HG02885 (cell line): ENCODE measurements at regions not wholly inside any gene's neighbourhood (a gene's known extent, or its start where the extent isn't known, plus 50 kb on each side); places are given as distances from the start of the nearest gene placed in this dataset.
A peak's percentile ranks its signal among the peaks of the same experiment; 100 is the strongest.
"Not testable (repeated sequence)": the region's sequence is repeated elsewhere in the genome, so short reads cannot be mapped to it uniquely, and the experiment has no call there.

Experiments
- ATAC-seq: cut with Tn5 transposase; IDR thresholded peaks from one replicate; pipeline ENCODE4 v1.9.1; 2021; ENCODE audit warnings: mild to moderate bottlenecking; ENCODE audit not compliant: unreplicated experiment, poor library complexity

DNA sequence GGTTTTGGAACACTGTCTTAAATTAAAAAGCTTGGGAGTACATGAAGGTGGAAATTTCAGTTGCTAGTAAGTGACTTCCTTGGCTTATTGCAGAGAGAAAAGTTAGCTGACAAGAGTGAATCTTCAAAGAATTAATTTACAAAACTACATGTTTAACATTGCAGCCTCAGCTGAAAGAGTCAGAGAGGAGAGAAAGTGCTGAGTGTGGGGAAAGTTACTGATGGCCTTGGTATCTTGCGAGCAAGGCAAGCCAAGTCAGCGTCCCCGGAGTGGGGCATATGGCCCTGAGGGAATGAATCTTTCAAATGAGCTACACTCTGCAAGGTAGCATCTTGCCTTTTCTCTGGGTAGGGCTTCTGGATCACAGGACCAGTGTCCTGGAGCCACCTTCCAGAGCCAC is 131.3 kb downstream of the LPIN1 start:
- no peak for ATAC-seq

DNA sequence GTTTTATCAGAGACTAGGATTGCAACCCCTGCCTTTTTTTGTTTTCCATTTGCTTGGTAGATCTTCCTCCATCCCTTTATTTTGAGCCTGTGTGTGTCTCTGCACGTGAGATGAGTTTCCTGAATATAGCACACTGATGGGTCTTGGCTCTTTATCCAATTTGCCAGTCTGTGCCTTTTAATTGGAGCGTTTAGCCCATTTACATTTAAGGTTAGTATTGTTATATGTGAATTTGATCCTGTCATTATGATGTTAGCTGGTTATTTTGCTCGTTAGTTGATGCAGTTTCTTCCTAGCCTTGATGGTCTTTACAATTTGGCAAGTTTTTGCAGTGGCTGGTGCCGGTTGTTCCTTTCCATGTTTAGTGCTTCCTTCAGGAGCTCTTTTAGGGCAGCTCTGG is 138.8 kb downstream of the LPIN1 start:
- ATAC-seq: not testable (repeated sequence)

DNA sequence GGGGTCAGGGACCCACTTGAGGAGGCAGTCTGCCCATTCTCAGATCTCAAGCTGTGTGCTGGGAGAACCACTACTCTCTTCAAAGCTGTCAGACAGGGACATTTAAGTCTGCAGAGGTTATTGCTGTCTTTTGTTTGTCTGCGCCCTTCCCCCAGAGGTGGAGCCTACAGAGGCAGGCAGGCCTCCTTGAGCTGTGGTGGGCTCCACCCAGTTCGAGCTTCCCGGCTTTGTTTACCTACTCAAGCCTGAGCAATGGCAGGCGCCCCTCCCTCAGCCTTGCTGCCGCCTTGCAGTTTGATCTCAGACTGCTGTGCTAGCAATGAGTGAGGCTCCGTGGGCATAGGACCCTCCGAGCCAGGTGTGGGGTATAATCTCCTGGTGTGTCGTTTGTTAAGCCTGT is 140.5 kb downstream of the LPIN1 start:
- not testable (repeated sequence) for ATAC-seq

DNA sequence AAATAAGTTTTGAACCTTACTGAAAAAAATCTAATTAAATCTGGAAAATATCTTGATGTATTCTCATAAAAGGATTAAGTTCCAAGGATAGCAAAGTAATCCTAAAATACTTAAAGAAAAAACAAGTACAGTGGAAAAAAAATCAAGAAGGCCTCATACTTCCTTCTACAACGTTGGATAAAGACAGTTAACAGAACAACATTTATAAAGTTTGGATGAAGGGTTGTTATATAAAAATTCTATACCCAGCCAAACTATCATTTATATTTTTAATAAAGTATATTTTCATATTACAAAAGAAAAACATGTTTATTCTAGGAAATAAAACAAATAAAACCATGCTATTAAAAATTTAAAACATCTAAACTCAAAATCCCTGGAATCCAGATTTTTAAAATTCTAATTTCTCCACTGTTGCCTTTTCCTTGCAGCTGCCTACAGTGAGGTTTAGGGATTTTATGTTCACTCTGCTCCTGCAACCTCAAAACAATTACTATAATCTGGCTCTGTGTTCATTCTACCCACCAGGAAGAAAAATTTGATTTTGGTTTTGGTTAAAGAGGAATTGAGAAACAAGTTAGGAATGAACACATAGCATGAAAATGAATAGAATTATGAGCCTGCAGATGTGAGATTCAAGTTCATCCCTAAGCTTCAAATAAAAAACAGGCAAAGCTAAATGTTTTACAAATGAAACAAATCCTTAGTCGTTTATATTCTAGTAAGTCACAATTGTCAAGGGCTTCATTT is 142.8 kb downstream of the LPIN1 start:
- no peak for ATAC-seq

DNA sequence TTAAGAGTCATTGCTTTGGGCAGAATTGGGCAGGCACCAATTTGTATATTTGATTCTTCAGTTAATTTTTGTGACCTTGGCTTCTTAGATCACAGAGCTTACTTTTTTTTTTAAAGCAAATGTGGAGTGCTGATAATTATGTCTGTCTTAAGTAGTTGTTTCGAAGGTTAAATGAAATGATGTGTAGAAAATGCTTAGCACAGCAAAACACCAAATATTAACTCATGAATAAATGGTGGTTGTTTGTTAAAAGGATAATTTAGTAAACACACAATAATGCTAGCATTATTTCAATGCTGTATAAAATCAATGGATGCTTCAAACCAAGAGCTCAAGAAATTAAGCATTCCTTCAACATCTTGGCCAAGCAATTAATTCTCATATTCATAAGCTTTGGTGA is 143.4 kb downstream of the LPIN1 start:
- no peak for ATAC-seq

DNA sequence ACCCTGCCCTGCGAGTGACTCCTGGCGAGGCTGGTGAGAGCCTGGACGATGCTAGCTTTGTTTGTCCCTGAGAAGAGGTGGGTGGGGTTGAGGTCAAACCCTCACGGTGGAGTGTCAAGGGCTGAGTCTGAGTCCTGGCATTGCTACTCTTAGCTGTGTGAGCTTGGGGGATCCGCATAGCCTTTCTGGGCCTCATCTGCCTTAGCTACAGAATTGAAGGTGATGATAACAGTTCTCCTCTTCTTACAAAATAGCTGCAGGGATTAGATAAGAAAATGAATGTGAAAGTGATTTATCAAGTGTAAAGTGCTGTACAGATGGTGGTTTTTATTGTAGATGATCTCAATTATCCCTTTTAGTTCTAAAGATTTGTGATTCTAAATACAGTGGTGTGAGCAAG is 144.6 kb downstream of the LPIN1 start:
- ATAC-seq: no peak

DNA sequence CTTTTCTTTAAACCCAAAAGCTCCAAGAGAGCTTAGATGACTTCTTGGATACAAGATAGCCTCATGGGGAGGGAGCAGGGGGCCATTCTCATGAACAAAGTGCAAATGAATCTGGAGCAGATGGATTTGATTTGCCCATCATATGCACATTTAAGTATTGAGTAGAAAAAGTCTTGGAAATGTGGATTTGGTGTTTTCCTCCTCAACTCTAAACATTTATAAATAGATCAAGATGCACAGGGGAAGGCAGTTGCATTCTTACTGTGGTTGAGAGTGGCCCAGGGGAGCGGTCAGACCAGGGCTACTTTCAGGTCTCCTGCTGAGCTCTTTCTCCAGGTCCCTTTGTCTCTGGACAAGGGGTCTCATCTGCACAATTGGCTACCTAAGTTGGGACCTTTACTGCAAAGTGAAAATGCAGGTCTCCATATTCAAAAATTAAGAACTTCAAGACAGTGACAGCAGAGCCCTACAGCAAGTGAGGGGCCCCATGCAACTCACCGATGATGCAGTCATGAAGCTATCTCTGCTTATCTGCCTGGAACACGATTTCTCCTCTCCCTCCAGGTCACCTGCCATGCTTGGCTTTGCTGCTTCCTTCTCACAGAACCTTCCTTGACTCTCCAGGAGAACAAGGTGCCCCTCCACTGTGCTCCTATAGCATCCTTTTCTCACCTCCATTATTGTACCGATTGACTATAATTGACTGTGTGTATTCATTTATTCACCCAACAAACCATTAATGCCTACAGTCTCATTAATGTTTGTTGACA is 145.4 kb downstream of the LPIN1 start:
- ATAC-seq: no peak

DNA sequence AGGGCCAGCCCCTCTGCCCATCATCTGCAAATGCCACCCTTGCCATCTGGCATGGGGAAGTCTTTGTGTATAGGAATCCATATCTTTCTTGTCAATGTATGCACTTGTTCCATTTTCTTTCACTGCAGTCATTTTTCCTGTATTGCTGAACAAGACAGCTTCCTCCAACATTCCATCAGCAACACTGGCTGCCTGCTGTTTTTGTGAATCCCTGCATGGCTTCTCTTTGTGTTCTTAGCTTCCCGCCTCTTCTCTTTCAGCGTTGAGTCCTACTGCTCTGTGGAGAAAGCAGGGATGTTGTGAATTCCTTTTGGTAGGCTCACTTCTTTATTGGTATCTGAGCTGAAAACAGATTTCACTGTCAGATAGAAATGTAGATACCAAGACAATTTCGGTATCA is 150.0 kb downstream of the LPIN1 start:
- no peak for ATAC-seq

DNA sequence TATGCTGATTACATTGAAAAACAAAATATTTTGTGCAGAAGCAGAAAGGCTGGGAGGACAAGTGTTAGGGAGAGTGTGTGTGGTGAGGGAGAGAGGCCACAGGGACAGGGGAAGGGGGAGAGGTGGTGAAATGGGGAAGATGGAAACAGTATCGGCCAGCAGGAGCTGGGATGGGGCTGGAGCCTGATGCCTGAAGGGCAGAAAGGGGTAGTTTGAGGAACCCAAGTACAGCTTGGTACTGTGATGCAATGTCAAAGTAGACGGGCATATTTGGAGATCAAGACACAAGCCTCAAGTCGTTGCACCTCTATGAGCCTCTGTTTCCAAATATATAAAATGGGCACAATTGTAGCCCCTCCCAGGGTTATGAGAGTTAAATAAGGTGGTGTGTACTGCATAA is 152.1 kb downstream of the LPIN1 start:
- no peak for ATAC-seq

DNA sequence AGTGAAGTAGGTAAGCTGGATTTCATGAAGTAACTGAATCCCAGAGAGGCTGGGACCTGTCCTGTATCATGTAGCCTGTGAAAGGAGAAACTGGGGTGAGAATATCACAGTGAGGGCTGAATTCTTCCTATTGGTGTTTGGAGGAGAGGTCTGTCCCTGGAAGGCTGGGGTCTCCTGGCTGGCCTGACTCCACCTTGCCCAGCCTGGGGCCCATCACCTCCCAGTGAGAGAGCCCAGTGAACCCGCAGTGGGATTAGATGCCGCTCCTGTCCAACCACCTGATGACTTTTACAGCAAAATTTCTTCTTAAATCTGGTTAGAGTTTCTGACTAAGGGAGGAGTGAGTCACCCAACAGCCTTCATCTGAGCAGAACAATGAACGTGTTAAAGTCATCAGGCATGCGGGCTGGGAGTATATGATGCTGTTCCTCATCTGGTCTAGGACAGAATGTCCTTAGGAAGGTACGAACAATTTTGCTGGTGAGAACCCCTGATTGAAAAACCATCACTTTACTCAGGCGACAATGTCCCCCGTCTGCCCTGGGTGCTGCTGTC is 152.9 kb downstream of the LPIN1 start:
- ATAC-seq: no peak

DNA sequence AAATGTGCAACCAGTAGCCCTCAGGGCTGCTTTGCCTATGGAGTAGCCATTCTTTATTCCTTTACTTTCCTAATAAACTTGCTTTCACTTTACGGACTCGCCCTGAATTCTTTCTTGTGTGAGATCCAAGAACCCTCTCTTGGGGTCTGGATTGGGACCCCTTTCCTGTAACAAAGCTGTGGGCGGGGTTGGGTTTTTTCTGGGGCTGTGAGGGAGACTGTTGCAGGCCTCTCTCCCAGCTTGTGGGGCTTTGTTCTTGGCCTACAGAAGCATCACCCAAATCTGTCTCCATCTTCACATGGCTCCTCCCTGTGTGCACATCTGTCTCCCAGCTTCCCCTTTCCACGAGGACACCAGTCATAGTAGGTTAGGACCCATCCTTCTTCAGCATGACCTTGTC is 154.5 kb downstream of the LPIN1 start:
- not testable (repeated sequence) for ATAC-seq

DNA sequence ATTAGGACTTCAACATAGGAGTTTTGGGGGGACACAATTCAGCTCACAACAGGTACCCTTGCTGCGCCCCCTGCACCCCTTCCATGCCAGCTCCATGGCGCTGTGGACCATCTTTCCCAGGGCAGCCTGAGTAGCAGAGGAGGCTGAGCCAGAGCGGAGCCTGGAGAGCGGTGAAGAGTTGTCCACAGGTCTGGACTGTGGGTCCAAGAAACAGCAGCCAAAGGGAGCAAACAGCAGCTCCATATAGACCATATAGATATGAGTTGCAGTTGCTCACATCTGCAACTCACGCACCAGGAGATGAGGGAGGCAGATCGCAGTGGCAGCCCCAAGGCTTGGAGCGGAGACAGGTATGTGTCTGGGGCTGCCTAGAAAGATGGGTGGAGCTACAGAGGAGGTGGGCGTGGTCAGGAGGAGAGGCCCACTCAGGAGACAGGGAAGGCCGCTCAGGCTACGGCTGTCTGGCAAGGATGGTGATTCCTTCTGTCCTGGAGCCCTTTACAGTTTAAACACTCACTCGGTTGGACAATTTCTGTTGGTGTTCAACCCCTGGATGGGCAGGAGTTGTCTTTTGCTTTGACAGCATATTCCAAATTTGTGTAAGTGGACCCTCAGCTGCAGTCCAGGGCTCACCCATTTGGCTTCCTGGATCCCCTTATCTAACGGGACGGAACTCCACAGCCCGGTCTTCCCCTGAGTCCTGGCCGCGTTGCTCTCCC is 155.1 kb downstream of the LPIN1 start:
- ATAC-seq: no peak

DNA sequence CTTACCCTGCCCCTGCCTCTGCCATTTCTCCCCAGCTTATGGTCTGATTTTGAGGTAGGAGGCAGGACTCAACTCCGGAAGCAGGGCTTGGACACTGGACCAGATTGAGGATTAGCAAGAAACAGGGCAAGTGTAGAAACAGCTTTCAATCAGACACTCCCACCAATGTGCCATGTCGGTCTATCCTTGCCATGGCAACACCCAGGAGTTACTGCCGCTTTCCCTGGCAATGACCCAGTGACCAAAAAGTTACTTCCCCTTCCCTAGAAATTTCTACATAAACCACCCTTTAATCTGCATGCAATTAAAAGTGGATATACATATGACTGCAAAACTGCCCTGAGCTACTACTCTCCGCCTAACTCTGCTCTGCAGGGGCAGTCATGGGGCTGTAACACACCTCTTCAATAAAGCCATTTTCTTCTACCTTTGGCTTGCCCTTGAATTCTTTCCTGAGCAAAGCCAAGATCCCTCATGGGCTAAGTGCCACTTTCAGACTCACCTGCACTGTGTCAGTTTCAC is 156.7 kb downstream of the LPIN1 start:
- ATAC-seq: no peak

DNA sequence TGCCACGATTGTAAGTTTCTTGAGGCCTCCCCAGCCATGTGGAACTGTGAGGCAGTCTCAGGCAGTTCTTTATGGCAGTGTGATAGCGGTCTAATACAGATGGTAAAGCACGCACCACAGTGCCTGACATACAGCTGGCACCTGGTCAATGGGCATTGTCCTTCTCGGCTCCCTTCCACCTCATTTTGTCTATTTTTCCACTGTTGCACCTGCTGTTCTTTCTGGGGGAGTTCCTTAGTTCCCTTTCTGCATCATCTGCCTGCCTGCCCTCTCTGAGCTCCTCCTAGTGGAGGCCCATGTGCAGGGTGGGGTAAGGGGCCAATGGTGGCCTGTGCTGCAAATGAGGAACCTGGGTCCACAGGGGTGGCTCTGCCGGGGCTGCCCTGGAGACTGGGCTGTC is 157.6 kb downstream of the LPIN1 start:
- ATAC-seq: peak; percentile 85

DNA sequence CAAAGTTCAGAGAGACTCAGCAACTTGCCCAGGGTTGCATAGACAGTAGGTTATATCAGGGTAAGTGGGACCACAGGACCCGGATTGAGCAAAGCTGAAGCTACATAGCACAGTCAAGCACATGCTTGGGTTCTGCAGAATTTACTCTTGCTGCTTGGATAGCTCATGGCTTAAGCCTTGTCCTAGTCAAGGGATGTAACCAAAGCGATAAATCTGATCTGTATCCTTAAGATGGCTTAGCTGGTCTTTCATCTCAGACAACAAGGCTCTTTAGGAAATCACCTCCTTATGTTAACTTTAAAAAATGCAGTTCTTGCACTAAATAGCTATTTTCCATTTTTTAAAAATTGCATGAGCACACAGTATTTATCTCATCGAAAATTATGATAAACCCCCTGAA is 158.5 kb downstream of the LPIN1 start:
- ATAC-seq: no peak

DNA sequence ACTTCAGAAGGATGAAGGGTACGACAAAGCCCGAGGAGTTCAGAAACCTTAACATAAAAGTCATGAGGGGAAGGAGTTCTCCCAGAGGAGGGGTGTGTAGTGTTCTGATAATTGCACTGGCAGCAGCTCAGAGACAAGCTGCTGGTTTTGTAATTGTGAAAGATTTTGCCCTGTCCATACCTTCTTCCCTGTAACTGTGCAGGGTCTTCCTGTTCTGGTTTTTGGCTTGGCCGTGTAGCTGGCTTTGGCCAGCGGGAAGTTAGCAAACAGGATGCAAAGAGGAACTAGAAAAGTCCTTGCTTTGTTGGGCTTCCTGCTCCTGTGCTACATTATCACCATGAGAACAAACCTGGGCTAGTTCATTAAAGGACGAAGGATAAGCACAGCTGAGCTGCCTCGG is 160.8 kb downstream of the LPIN1 start:
- no peak for ATAC-seq

DNA sequence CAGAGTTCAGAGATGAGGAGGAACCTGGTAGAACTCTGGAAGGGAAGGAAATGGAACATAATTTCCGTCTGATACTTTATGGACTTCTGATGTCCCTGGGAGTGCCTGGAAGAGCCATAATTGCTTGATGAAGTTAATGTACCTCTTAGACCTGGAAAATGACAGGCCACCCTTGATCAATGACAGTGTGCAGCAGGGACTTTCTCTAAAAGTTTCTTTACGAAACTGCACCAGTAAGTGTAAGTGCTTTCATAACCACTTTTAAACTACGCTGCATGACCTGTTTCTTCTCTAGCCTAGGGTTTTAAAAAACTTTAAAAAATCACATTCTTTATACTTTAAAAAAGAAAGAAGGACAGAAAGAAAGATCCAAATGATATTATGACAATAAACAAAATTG is 164.5 kb downstream of the LPIN1 start:
- ATAC-seq: no peak

DNA sequence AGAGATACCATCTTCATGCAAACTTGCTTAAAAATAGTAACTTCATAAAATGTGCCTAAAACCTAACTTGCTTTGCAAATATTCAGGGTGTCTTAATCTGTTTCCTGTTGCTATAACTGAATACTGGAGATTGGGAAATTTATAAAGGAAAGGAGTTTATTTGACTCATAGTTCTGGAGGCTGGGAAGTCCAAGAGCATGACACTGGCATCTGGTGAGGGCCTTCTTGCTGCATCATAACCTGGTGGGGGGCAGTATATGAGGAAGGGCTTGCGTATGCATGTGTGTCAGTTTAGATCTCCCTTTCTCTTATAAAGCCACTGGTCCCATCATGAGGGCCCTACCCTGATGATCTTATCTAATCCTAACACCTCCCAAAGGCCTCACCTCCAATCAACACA is 166.5 kb downstream of the LPIN1 start:
- ATAC-seq: no peak

DNA sequence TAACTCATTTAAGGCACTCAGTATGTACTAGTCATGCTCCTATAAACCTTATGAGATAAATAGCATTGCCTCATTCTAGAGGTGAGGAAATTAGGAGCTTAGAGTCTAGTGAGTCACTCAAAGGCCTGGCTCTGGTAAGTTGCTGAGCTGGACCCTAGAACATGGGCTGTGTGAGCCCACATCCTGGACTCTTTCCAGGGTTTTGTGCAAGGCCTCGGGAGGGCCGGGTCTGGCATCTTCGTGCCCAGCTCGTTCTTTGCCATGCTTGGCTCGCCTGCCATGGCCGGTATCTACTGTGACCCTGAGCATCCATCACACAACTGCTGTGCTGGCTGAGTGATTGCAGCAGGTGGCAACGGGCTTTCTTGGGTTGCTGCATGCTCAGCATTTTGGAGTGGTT is 168.0 kb downstream of the LPIN1 start:
- no peak for ATAC-seq

DNA sequence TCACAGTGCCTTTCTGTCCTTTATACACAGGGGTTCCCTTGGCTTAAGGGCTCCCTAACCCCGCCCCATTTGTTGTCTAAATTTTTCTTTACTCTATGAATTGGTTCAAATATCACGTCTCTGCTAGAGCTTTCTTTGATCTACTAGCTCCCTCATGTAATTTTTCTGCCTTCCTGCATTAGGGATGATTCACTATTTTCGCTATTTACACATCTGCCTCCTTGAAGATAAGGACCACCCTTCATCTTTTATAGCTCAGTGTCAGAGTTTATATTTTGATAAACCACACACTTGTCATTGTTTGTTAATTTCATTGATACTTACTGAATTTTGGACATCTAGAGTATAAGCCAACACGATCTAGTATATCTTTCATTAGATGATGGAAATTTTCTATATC is 169.2 kb downstream of the LPIN1 start:
- no peak for ATAC-seq

DNA sequence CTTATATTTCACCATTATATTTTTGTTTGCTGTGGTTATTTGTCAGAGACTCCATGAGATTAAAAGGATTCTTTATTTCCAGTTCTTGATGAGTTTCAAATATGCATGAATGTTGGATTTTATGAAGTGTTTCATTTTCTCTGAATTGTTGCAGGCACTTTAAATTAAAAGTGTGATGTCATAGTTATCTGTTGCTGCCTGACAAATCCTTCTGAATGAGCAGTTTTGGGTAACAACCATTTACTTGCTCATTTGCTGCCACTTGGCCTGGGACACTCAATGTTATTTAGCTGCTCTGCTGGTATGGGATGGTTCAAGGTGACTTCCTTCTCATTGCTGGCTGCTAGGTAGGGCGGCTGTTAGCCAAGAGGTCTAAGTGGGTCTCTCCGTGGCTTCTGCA is 173.5 kb downstream of the LPIN1 start:
- ATAC-seq: no peak
